H1 (cell line): ENCODE measurements at regions not wholly inside any gene's neighbourhood (a gene's known extent, or its start where the extent isn't known, plus 50 kb on each side); places are given as distances from the start of the nearest gene placed in this dataset.
"Not testable (repeated sequence)": the region's sequence is repeated elsewhere in the genome, so short reads cannot be mapped to it uniquely, and the experiment has no call there.

Experiments used
- MAFK ChIP-seq: IDR thresholded peaks from 2 replicates; pipeline ENCODE4 v1.6.1; 2012; ENCODE audit warnings: low read depth, mild to moderate bottlenecking, improper control_type of control experiment, low read length
- POLR2A ChIP-seq, 2 experiments: IDR thresholded peaks; 1 replicate in 1 of 2; 2 replicates in 1 of 2; pipeline ENCODE4 v1.6.1; 2011; ENCODE audit warnings: low read depth in 2 of 2, low read length in 2 of 2, mild to moderate bottlenecking in 2 of 2; ENCODE audit errors: control extremely low read depth in 1 of 2

DNA sequence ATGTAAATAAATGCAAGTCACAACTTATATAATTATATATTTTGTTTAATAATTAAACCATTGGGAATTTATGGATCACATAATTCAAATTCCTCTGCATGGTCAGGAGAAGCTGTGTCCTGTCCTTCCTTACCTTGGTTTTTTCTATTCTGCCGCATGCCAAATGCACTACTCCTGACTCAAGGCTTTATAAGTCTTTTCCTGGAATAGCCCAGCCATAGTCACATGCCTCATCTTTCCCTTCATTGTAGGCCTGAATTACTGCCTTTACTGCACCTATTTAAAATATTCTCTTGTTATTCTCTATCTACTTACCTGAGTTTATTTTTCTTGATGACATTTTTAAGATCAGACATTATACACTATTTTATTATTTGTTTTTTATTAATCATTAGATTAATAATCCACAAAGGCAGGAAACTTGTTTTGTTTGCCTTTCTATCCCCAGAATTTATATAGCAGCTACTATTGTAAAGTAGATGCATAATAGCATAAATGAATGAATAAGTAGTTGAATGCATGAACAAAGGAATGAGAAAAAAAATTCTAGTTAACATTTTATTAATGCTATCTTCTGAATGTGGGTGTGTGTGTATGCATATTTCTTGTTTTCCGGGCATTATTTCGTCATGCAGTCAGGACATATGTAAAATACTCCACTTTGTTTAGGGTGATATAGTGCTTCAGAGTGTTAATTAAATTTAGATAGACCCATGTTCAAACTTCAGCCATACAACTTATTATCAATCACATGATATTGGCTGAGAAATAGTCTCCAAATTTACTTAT lies 955.4 kb upstream of the CDH18 start:
- not testable (repeated sequence) for TF ChIP-seq POLR2A (IDR thresholded peaks at IDR 0.05; ENCODE audit: control extremely low read depth in 1 of 2, low read depth in 2 of 2, low read length in 2 of 2); MAFK
